Epithelial cell of proximal tubule (primary cell): ENCODE measurements at regions not wholly inside any gene's neighbourhood (a gene's known extent, or its start where the extent isn't known, plus 50 kb on each side); places are given as distances from the start of the nearest gene placed in this dataset.

Experiments
- DNase-seq: peaks from one replicate; pipeline ENCODE4 v3.0.0-alpha.2; 2011; ENCODE audit warnings: low read depth
- H3K4me3 ChIP-seq: 2 replicates; pipeline ENCODE4 v1.5.1; 2011; ENCODE audit warnings: low read depth, mild to moderate bottlenecking, low read length
- TF ChIP-seq, protein P1 (sequence below): conservative IDR thresholded peaks from 2 replicates; pipeline ENCODE4 v1.5.1; 2012; ENCODE audit warnings: low read depth, mild to moderate bottlenecking, low read length

DNA sequence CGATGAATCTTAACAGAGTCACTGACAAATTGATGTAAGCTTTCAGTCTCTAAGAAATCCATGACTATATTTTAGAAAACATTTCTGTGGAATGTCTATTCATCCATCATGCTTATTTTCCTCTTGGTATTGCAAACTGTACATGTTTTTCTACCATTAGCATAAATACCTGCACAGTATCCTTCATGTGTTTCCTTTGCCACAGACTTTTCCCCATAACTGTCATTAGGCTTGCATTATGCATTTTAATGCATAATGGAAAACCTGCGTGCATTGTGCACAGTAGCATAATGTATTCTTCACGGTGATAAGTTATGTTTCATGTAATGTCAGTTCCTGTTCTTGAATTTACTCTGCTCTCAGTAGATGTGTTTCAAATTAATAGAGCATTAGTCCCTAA, 403.1 kb upstream of the EPHA3 start:
- no peak overlapping the region for H3K4me3 ChIP-seq
- no peak for DNase-seq
- TF ChIP-seq, protein P1, sequence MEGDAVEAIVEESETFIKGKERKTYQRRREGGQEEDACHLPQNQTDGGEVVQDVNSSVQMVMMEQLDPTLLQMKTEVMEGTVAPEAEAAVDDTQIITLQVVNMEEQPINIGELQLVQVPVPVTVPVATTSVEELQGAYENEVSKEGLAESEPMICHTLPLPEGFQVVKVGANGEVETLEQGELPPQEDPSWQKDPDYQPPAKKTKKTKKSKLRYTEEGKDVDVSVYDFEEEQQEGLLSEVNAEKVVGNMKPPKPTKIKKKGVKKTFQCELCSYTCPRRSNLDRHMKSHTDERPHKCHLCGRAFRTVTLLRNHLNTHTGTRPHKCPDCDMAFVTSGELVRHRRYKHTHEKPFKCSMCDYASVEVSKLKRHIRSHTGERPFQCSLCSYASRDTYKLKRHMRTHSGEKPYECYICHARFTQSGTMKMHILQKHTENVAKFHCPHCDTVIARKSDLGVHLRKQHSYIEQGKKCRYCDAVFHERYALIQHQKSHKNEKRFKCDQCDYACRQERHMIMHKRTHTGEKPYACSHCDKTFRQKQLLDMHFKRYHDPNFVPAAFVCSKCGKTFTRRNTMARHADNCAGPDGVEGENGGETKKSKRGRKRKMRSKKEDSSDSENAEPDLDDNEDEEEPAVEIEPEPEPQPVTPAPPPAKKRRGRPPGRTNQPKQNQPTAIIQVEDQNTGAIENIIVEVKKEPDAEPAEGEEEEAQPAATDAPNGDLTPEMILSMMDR = no peak

DNA sequence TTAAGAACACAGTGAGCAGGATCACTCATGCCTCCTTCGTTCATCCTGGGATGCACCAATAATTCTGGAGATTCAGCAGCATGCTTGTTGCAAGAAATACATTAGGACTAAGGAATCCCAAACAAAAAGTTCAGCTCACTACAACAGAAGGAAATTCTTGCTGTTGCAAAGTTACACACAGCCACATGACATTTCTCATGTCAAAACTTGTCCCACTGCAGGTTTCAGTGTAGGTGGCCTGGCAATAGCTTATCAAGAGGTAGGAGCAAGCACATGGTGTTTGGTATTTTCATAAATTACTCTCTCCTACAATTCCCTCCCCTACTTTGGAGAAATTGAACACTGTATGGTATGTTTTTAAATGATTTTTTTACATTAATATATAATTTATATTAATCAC, 399.6 kb upstream of the EPHA3 start:
- TF ChIP-seq, protein P1 = no peak
- DNase-seq = no peak
- no peak overlapping the region for H3K4me3 ChIP-seq

DNA sequence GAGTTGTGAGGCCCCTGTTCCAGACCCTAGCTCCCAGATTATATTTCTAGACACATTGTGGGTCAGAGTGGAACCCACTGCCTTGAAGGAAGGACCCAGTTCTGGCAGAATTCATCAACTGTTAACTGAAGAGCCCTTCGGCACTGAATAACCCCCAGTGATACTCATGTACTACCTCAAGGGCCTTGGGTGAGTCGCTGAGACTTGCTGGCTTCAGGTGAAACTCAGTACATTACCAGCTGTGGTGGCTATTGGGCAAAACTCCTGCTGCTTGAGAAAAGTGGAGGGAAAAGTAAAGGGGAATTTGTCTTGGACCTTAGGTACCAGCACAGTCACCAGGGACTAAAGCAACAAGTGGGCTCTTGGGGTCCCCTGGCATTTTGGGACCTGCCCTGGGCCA, 394.9 kb upstream of the EPHA3 start:
- TF ChIP-seq, protein P1 = no peak
- H3K4me3 ChIP-seq = no peak overlapping the region
- DNase-seq = no peak

DNA sequence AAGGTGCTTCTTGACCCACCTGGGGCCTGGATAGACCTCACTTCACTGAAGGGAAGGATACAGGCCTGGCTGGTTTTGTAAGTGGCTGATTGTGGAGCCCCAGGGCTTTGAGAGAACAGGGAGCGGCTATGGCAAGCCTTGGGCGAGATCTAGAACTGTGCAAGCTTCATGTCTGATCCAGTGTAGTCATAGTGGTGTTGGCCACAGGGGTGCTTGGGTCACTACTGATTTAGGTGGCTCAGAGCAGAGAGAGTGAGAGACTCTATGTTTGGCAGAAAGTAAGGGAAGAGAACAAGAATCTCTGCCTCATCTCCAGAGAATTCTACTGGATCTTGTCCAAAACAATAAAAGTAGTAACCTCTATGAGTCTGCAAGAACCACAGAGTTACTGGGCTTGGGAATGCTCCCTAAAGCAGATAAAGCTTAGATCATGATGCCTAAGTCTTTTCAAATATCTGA, 394.2 kb upstream of the EPHA3 start:
- H3K4me3 ChIP-seq = no peak overlapping the region
- TF ChIP-seq, protein P1 = no peak
- no peak for DNase-seq

DNA sequence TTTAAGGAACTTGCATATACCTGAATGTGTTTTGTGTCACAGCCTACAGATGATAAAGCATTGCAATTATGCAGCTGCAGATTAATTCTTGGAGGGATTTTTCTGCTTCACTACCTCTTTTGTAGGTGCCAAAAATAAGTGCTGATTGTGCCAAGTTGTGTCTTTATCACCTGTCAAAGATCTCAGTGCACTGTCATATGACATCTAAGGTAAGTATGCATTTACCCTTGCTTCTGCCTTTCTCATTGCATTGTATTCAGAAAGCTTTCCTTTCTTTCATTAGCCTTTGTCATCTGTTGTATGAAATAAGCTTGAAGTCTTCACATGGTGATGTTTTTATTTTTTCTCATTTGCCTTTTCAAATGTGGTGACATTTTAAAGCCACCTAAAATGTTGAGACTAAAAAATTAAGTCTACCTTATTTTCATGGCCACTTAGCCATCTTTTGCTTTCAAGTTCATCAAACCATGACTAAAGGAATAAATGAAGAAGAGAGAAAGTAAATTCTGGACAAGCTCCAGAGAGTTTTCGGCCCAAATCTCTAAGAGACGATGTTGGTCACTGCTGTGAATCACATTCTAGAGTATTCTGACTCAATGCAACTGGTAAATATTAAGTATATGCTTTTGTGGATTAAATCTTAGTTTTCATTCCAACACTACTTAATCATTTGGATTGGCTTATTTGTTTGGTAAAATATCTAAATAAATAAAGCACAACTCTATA, 381.8 kb upstream of the EPHA3 start:
- TF ChIP-seq, protein P1 = no peak
- no peak overlapping the region for H3K4me3 ChIP-seq
- no peak for DNase-seq

DNA sequence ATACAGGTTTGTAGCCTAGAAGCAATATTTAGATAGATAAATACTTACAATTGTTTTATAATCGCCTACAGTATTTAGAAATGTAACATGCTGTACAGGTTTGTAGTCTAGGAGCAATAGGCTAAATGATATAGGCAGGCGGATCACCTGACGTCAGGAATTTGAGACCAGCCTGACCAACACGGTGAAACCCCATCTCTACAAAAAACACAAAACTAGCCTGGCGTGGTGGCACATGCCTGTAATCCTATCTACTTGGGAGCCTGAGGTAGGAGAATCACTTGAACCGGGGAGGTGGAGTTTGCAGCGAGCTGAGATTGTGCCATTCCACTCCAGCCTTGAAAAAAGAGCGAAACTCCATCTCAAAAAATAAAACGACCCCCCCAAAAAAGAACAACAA, 375.2 kb upstream of the EPHA3 start:
- no peak overlapping the region for H3K4me3 ChIP-seq
- DNase-seq = no peak
- TF ChIP-seq, protein P1 = no peak

DNA sequence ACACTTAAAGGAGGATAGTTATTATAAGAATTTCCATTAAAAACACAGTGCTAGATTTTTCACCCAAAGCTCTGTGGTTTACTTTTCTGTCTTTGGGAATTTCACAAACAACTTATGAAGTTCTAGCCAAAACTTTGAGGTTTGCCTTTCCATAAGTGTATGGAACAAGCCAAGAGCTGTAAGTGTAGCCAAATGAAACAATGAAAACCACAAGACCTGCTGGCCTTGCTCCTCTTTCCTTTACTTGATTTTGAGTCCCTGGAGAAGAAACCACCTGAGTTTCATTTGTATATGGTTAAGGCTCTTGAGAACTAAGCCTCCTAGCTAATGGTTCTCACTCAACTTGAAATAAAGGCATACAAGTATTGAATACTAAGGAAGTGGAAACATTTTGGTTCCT, 365.3 kb upstream of the EPHA3 start:
- DNase-seq = no peak
- no peak overlapping the region for H3K4me3 ChIP-seq
- TF ChIP-seq, protein P1 = no peak
